ENCODE measurements at regions not wholly inside any gene's neighbourhood (a gene's known extent, or its start where the extent isn't known, plus 50 kb on each side); places are given as distances from the start of the nearest gene placed in this dataset.
"Not testable (repeated sequence)": the region's sequence is repeated elsewhere in the genome, so short reads cannot be mapped to it uniquely, and the experiment has no call there.

GRCh38 chr11:87589082-87589481, 551.3 kb downstream of the TMEM135 start:
- ATAC-seq (no peak), DNase-seq (no peak)
- Histone ChIP-seq H3K36me3 (no peaks in the 10 kb centered on the region), H3K9me3 (no peaks in the 10 kb centered on the region), H3K4me1 (no peaks in the 10 kb centered on the region), H3K27ac (no peak overlapping the region), H3K4me3 (no peak overlapping the region), H3K27me3 (no peaks in the 10 kb centered on the region)
- intact Hi-C loops (cut with DNase I): no loop called here
- TF ChIP-seq CTCF (IDR thresholded peaks at IDR 0.05): no peak

GRCh38 chr11:87585613-87586012, 547.9 kb downstream of the TMEM135 start:
- H3K9me3 ChIP-seq; intact Hi-C loops (cut with DNase I); H3K27me3 ChIP-seq; H3K4me3 ChIP-seq; H3K4me1 ChIP-seq; H3K36me3 ChIP-seq; ATAC-seq; DNase-seq; H3K27ac ChIP-seq: not testable (repeated sequence)

- DNase-seq: no peak
- Histone ChIP-seq H3K9me3 (no peaks in the 10 kb centered on the region), H3K36me3 (no peaks in the 10 kb centered on the region), H3K27me3 (no peaks in the 10 kb centered on the region), H3K27ac (no peak overlapping the region), H3K4me1 (no peaks in the 10 kb centered on the region), H3K4me3 (no peak overlapping the region)
- intact Hi-C loops (cut with DNase I): no loop called here
- no peak for ATAC-seq
- no peak for TF ChIP-seq CTCF (IDR thresholded peaks at IDR 0.05)
These were observed 546.2 kb downstream of the TMEM135 start for GRCh38 chr11:87583931-87584330.

- no peaks in the 10 kb centered on the region for H3K4me1 ChIP-seq
- ATAC-seq: no peak
- intact Hi-C loops (cut with DNase I): no loop called here
- H3K27ac ChIP-seq: no peak overlapping the region
- no peak for TF ChIP-seq CTCF (IDR thresholded peaks at IDR 0.05)
- no peaks in the 10 kb centered on the region for H3K9me3 ChIP-seq
- H3K27me3 ChIP-seq: no peaks in the 10 kb centered on the region
- DNase-seq: no peak
- no peak overlapping the region for H3K4me3 ChIP-seq
- no peaks in the 10 kb centered on the region for H3K36me3 ChIP-seq
These were observed 537.4 kb downstream of the TMEM135 start for GRCh38 chr11:87575088-87575487.

GRCh38 chr11:87574193-87574592, 536.5 kb downstream of the TMEM135 start:
- intact Hi-C loops (cut with DNase I): no loop called here
- TF ChIP-seq CTCF (IDR thresholded peaks at IDR 0.05): no peak
- ATAC-seq: no peak

GRCh38 chr11:87573708-87574107, 536.0 kb downstream of the TMEM135 start:
- Histone ChIP-seq H3K36me3 (no peaks in the 10 kb centered on the region), H3K4me1 (no peaks in the 10 kb centered on the region), H3K9me3 (no peaks in the 10 kb centered on the region), H3K4me3 (no peak overlapping the region), H3K27ac (no peak overlapping the region), H3K27me3 (no peaks in the 10 kb centered on the region)
- intact Hi-C loops (cut with DNase I): no loop called here
- TF ChIP-seq CTCF (IDR thresholded peaks at IDR 0.05): no peak
- ATAC-seq (no peak), DNase-seq (no peak)

More at GRCh38 chr11:87574193-87574592, 536.5 kb downstream of the TMEM135 start:
- no peak overlapping the region for H3K4me3 ChIP-seq
- no peaks in the 10 kb centered on the region for H3K4me1 ChIP-seq
- DNase-seq: no peak
- no peaks in the 10 kb centered on the region for H3K27me3 ChIP-seq
- no peaks in the 10 kb centered on the region for H3K36me3 ChIP-seq
- no peaks in the 10 kb centered on the region for H3K9me3 ChIP-seq
- H3K27ac ChIP-seq: no peak overlapping the region

Measured in upper lobe of right lung (tissue), 1 donor.